ENCODE measurements at regions not wholly inside any gene's neighbourhood (a gene's known extent, or its start where the extent isn't known, plus 50 kb on each side); places are given as distances from the start of the nearest gene placed in this dataset.

DNA sequence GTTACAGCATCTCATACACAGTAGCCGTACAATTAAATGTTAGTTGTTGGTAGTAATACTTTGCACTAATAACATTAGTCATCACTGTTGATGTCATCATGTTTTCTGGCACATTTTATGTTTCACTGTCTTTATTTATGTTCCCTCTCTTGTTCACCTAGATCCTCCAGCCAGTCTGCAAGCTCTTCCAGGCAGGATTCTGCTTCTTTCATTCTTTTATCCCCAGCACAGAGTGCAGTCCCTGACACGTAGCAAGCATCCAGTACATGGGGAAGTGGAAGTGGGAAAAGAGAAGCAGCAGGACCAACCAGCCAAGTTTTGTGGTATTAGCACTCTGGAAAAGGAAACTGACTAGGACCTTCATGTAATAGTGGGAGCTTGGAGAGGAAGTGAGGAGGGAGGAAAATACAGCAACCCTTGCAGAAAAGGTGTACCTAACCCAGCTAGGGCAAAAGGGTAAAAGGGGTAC, 89.7 kb upstream of the SLC44A1 start:
- Mint-ChIP-seq H3K27ac (no peak overlapping the region), H3K9me3 (no peaks in the 10 kb centered on the region), H3K4me1 (peaks cover 0 to 12% (median 0%) of the 10 kb centered on the region in 3 donors), H3K27me3 (no peaks in the 10 kb centered on the region), H3K4me3 (no peak overlapping the region), H3K36me3 (no peaks in the 10 kb centered on the region)
- no peak for ATAC-seq (ENCODE audit: low read depth in 2 of 2)
- DNase-seq, result no peak

DNA sequence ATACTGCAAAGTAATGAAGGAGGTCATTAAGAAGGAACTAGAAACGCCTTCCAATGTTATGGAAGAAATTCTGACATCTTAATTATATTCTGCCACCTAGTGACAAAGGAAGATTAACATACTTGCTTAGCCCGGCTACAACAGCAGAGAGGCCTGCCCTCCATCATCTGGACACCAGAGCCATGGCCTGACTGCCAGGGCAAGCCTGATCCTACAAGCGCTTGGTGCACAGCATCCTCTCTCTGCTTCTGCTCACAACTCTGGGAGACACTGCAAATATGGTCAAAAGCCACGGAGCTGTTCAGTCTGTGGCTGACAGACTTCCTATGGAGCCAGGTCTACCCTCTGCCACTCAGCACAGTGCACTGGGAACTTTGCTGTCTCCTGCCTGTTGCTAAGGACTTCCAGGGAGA, 87.3 kb upstream of the SLC44A1 start:
- DNase-seq (peak; percentile 29), ATAC-seq (ENCODE audit: low read depth in 2 of 2) (peak; percentile 70 to 77)
- H3K27ac Mint-ChIP-seq, result no peak overlapping the region
- no peaks in the 10 kb centered on the region for H3K9me3 Mint-ChIP-seq
- no peak overlapping the region for H3K4me3 Mint-ChIP-seq
- peaks cover 0 to 6% (median 0%) of the 10 kb centered on the region in 3 donors for H3K4me1 Mint-ChIP-seq
- no peaks in the 10 kb centered on the region for H3K27me3 Mint-ChIP-seq
- H3K36me3 Mint-ChIP-seq, result no peaks in the 10 kb centered on the region

DNA sequence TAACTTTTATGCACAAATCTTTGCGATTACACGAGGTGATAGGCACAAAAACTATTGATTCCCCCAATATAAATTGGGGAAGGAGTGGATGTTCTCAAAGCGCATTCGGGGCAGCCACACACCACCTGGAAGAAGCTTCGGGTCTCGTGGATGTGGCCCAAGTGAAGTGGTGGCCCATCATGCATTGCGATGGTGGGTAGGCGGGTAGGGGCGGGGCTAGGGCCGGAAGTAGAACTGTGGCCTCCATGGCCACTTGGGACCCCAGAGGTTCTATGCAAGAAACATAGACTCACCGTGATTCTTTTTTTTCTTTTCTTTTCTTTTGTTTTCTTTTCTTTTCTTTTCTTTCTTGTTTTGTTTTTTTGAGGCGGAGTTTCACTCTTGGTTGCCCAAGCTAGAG, 86.4 kb upstream of the SLC44A1 start:
- Mint-ChIP-seq H3K27ac (no peak overlapping the region), H3K27me3 (no peaks in the 10 kb centered on the region), H3K9me3 (no peaks in the 10 kb centered on the region), H3K36me3 (no peaks in the 10 kb centered on the region), H3K4me3 (no peak overlapping the region), H3K4me1 (peaks cover 0 to 6% (median 0%) of the 10 kb centered on the region in 3 donors)
- DNase-seq (no peak), ATAC-seq (ENCODE audit: low read depth in 2 of 2) (no peak)

DNA sequence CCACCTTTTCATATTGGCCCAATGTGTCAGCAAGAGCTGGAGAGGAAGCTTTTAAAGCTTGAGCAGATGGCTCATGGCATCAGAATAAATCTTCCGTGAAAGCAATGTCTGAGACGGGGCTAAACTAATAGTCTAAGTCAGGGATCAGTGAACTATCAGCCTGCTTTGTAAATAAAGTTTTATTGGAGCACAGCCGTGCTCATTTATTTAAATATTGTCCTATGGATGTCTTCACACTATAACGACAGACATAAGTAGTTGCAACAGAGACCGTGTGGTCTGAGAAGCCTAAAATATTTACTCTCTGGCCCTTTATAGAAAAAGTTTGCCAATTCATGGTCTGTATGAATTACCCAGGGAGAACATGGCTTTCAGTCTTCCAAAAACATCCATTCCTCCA, 85.6 kb upstream of the SLC44A1 start:
- Mint-ChIP-seq H3K4me3 (no peak overlapping the region), H3K36me3 (no peaks in the 10 kb centered on the region), H3K4me1 (peaks cover 0 to 6% (median 0%) of the 10 kb centered on the region in 3 donors), H3K27me3 (no peaks in the 10 kb centered on the region), H3K9me3 (no peaks in the 10 kb centered on the region), H3K27ac (no peak overlapping the region)
- DNase-seq, result no peak
- no peak for ATAC-seq (ENCODE audit: low read depth in 2 of 2)

DNA sequence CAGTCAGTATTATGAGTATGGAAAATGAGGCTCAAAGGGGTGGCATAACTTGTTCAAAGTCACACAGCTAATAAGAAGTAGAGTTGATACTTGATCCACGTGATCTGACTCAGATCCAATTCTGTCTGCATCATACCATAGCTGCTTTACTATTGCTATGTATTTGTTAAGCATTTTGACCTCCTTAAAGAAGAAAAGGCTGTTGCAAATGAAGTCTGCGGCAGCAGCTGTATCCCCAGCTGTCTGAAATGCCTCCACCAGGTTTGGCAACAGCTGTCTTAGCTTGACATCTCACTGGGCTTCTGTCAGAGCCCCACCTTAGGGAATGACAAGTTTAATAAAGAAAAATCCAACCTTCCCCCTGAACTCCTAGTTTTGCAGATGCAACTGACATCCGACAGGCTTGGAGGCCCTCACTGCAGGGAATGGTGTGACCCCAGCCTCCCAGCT, 75.6 kb upstream of the SLC44A1 start:
- ATAC-seq (ENCODE audit: low read depth in 2 of 2) (no peak), DNase-seq (no peak)
- Mint-ChIP-seq H3K27ac (no peak overlapping the region), H3K36me3 (no peaks in the 10 kb centered on the region), H3K9me3 (no peaks in the 10 kb centered on the region), H3K4me3 (no peak overlapping the region), H3K27me3 (peaks cover 0 to 8% (median 0%) of the 10 kb centered on the region in 3 donors), H3K4me1 (no peaks in the 10 kb centered on the region)

DNA sequence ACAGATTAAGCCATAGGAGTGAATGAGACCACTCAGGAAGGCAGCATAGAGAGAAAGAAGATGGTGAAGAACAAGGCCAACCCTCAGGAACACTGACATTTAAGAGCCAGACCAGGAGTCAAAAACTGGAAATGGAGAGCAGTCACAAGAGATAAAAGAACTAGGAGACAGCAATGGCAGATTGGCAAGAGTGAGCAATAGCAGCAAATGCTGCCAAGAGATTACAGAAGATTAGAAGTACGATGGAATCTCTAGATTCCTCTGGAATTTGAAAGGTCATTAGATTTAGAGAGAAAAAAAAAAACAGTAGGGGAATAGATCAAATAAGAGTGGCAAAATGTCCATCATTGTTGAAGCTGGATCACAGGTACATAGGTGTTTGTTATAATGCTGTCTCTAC, 73.4 kb upstream of the SLC44A1 start:
- Mint-ChIP-seq H3K27me3 (peaks cover 0 to 8% (median 0%) of the 10 kb centered on the region in 3 donors), H3K4me1 (no peaks in the 10 kb centered on the region), H3K9me3 (no peaks in the 10 kb centered on the region), H3K27ac (no peak overlapping the region), H3K36me3 (no peaks in the 10 kb centered on the region), H3K4me3 (no peak overlapping the region)
- ATAC-seq (ENCODE audit: low read depth in 2 of 2) (no peak), DNase-seq (no peak)

DNA sequence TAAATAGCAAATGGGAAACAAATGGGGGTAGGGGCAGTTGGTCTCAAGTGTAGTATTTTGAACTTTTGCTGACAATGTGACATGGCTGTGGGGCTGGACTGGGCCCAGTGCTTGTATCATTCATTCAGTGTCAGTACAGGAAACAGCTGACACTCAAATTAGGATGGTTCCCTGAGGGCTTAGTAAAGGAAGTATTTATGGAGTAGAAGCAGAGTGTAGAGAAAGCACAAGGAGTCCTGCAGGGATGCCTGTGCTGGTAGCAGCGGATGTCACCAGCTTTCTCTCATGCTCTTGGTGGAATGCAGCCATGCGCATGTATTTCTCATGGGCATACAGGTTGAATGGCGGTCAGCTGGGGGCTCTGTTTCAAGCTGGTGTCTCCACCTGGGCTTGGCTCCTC, 72.9 kb upstream of the SLC44A1 start:
- ATAC-seq (ENCODE audit: low read depth in 2 of 2), result no peak
- H3K27me3 Mint-ChIP-seq, result peaks cover 0 to 8% (median 0%) of the 10 kb centered on the region in 3 donors
- H3K4me3 Mint-ChIP-seq, result no peak overlapping the region
- no peaks in the 10 kb centered on the region for H3K4me1 Mint-ChIP-seq
- no peaks in the 10 kb centered on the region for H3K9me3 Mint-ChIP-seq
- H3K27ac Mint-ChIP-seq, result peak overlapping the region in 1 of 6 donors; percentile 42
- no peaks in the 10 kb centered on the region for H3K36me3 Mint-ChIP-seq
- DNase-seq, result no peak

DNA sequence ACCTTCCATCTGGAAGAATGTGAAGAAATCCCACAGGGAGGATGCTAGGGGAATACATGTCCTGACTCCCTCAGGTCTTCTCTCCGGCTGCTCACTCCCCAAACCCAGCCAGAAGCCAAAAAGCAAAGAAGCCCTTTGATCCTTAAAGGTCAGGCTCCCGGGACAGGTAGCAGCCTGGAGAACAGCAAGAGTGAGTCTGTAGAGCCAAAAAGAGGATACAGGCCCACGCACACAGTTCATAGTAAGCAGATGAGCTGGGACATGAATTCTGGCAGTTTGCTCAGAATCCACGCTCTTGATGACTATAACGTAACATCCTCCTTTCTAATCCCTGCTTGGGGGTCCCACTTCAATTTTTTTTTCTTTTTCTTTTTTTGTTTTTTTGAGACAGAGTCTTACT, 72.0 kb upstream of the SLC44A1 start:
- no peaks in the 10 kb centered on the region for H3K4me1 Mint-ChIP-seq
- H3K27ac Mint-ChIP-seq, result no peak overlapping the region
- H3K4me3 Mint-ChIP-seq, result no peak overlapping the region
- peaks cover 0 to 4% (median 0%) of the 10 kb centered on the region in 3 donors for H3K27me3 Mint-ChIP-seq
- no peaks in the 10 kb centered on the region for H3K36me3 Mint-ChIP-seq
- DNase-seq, result no peak
- H3K9me3 Mint-ChIP-seq, result no peaks in the 10 kb centered on the region
- ATAC-seq (ENCODE audit: low read depth in 2 of 2), result no peak

DNA sequence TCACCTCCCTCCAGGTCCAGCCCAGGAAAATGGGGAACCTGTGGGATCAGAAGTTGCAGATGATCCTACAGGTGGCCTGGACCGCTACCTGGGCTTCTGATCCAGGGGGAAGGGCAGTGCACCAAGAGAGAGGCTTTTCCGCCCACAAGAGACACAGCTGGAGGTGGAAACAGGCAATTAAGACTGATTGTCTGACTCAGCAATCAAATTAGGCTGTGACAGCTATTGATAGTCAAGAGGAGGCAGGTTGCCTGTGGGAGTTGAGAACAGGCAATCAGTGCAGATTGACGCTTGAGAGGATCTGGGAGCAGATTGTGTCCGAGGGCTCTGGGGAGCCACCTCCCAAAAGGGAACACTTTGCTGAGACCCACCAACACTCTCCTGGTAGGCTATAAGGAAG, 71.1 kb upstream of the SLC44A1 start:
- no peaks in the 10 kb centered on the region for H3K9me3 Mint-ChIP-seq
- ATAC-seq (ENCODE audit: low read depth in 2 of 2), result no peak
- no peak for DNase-seq
- no peaks in the 10 kb centered on the region for H3K4me1 Mint-ChIP-seq
- no peaks in the 10 kb centered on the region for H3K36me3 Mint-ChIP-seq
- H3K27ac Mint-ChIP-seq, result no peak overlapping the region
- H3K27me3 Mint-ChIP-seq, result no peaks in the 10 kb centered on the region
- no peak overlapping the region for H3K4me3 Mint-ChIP-seq

DNA sequence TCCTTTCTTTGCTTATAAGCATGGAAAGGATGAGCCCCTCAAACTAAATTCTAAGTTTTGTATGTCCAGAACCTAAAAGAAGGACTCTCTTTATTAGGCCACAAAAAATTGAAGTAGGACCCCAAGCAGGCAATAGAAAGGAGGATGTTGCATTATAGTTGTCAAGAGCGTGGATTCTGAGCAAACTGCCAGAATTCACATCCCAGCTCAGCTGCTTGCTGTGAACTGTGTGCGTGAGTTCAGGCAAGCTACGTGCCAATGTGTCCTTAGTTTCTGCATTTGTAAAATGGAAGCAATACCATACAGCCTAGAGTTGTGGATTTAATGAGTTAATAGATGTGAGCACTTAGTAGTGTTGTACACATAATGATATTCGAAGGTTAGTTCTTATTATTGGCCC, 70.6 kb upstream of the SLC44A1 start:
- Mint-ChIP-seq H3K36me3 (no peaks in the 10 kb centered on the region), H3K27ac (no peak overlapping the region), H3K27me3 (no peaks in the 10 kb centered on the region), H3K4me1 (no peaks in the 10 kb centered on the region), H3K4me3 (no peak overlapping the region), H3K9me3 (no peaks in the 10 kb centered on the region)
- no peak for DNase-seq
- no peak for ATAC-seq (ENCODE audit: low read depth in 2 of 2)

DNA sequence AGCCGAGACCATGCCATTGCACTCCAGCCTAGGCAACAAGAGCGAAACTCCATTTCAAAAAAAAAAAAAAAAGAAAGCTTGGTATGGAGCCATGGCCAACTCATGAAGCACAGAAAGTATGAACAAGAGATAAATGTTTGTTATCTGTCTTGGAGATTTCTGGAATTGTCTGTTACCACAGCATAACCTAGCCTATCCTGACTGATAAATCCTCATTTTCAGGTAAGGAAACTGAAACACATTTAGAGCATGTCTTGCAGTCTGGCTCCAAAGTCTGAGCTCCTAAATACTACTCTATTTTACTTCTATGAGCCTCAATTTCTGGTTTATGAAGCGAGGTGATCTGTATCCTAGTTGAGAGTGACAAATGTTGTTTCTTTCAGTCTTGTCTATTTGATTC, 68.3 kb upstream of the SLC44A1 start:
- no peak for DNase-seq
- Mint-ChIP-seq H3K36me3 (no peaks in the 10 kb centered on the region), H3K9me3 (no peaks in the 10 kb centered on the region), H3K4me1 (peaks cover 0 to 6% (median 0%) of the 10 kb centered on the region in 3 donors), H3K27ac (no peak overlapping the region), H3K27me3 (no peaks in the 10 kb centered on the region), H3K4me3 (no peak overlapping the region)
- no peak for ATAC-seq (ENCODE audit: low read depth in 2 of 2)

DNA sequence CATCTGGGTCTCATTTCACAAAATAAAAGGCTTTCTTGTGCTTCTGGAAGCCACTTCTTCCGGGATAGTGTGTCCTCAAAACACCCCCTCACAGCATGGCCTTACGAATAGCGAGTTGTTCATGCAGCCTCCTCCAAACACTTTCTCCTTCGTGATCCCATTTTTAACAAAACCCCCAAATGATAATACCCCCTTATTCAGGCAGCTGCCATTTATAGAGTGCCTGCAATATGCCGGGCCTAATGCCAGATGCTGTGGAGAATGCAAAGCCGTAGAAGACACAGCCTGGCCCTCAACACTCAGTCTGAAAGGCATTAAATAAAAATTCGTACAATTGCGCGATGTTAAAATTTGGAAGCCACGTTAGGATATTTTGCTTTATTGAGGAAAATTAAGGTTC, 66.4 kb upstream of the SLC44A1 start:
- Mint-ChIP-seq H3K4me1 (peaks cover 0 to 9% (median 0%) of the 10 kb centered on the region in 3 donors), H3K4me3 (no peak overlapping the region), H3K27ac (no peak overlapping the region), H3K36me3 (no peaks in the 10 kb centered on the region), H3K9me3 (no peaks in the 10 kb centered on the region), H3K27me3 (no peaks in the 10 kb centered on the region)
- DNase-seq (no peak), ATAC-seq (ENCODE audit: low read depth in 2 of 2) (no peak)

DNA sequence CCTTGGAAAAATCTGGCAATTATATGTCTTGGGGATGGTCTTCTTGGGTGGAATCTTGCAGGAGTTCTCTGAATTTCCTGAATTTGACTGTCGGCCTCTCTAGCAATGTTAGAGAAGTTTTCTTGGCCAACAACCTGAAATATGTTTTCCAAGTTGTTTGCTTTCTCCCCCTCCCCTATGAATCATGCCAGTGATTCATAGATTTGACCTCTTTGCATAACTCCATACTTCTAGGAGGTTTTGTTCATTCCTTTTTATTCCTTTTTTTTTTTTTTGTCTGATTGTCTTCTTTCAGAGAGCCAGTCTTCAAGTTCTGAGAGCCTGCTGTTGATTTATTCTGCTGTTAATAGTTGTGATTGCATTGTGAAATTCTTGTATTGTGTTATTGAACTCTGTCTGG, 56.7 kb upstream of the SLC44A1 start:
- DNase-seq (no peak), ATAC-seq (ENCODE audit: low read depth in 2 of 2) (no peak)
- Mint-ChIP-seq H3K9me3 (no peaks in the 10 kb centered on the region), H3K36me3 (no peaks in the 10 kb centered on the region), H3K27ac (no peak overlapping the region), H3K4me3 (no peak overlapping the region), H3K27me3 (peaks cover 0 to 4% (median 0%) of the 10 kb centered on the region in 3 donors), H3K4me1 (peaks cover 0 to 2% (median 0%) of the 10 kb centered on the region in 3 donors)

DNA sequence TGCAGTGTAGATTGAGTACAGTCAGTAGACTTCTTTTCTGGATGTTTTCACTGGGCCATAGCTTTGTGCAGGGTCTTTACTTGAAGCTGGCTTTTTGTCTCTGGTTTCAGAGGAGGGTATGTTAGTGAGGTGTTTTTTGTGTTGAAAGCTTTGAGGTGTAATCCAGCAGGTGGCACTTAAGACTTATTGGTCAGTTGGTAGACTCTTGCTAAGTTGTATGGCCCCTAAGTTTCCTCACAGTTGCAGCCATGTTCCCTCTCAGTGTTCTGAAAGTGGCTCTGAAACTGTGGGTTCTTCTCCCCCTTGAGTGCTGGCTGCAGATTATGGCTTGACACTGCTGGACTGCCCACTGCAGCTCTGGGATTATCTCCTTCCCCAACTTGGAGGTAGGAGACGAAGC, 55.7 kb upstream of the SLC44A1 start:
- no peak overlapping the region for H3K27ac Mint-ChIP-seq
- H3K9me3 Mint-ChIP-seq, result no peaks in the 10 kb centered on the region
- no peak overlapping the region for H3K4me3 Mint-ChIP-seq
- DNase-seq, result no peak
- ATAC-seq (ENCODE audit: low read depth in 2 of 2), result no peak
- peaks cover 0 to 2% (median 0%) of the 10 kb centered on the region in 3 donors for H3K4me1 Mint-ChIP-seq
- H3K27me3 Mint-ChIP-seq, result peaks cover 0 to 7% (median 0%) of the 10 kb centered on the region in 3 donors
- H3K36me3 Mint-ChIP-seq, result no peaks in the 10 kb centered on the region

DNA sequence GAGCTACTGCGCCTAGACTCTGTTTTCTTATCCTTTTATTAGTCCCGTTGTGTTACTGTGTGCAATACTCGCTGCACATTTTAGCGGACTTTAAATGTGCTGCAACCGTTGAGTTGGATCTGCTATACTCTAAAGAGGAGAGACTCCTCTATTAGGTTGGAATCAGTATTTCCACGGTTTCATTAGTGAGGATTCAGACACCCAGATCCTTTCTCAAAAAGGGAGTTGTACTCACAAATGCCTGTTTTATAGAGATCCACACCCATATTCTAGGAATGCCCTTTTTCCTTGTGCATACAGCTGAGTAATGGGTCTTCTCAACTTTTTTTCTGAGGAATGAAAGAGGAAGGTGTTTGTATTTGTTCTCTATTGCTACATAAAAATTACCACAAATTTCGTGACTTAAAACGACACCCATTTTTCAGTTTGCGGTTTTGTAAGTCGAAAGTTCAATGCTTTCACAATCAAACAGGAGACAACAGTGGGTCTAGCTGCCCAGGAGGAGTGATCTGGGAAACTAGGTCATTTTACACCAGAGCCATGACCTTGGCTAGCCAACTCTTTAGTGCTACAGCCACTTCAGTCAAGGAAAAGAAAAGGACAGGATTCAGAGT, 52.8 kb upstream of the SLC44A1 start:
- Mint-ChIP-seq H3K27ac (no peak overlapping the region), H3K9me3 (no peaks in the 10 kb centered on the region), H3K36me3 (no peaks in the 10 kb centered on the region), H3K27me3 (peaks cover 0 to 12% (median 0%) of the 10 kb centered on the region in 3 donors), H3K4me3 (no peak overlapping the region), H3K4me1 (no peaks in the 10 kb centered on the region)
- DNase-seq (no peak), ATAC-seq (ENCODE audit: low read depth in 2 of 2) (no peak)
